H1 (cell line): ENCODE measurements at regions not wholly inside any gene's neighbourhood (a gene's known extent, or its start where the extent isn't known, plus 50 kb on each side); places are given as distances from the start of the nearest gene placed in this dataset.

Experiments used
- BACH1 ChIP-seq: IDR thresholded peaks from 2 replicates; pipeline ENCODE4 v1.6.1; 2012; ENCODE audit warnings: low read length, improper control_type of control experiment
- CREB1 ChIP-seq: IDR thresholded peaks from 2 replicates; pipeline ENCODE4 v1.6.1; 2012; ENCODE audit warnings: inconsistent platforms
- EZH2 ChIP-seq: fragments of 200-600 bp; sonication (generic); IDR thresholded peaks from 2 replicates; pipeline ENCODE4 v1.7.1; 2012; ENCODE audit warnings: low read depth, mild to moderate bottlenecking, moderate library complexity, low read length, inconsistent platforms; ENCODE audit not compliant: severe bottlenecking
- POLR2A ChIP-seq, 2 experiments: IDR thresholded peaks; 1 replicate in 1 of 2; 2 replicates in 1 of 2; pipeline ENCODE4 v1.6.1; 2011; ENCODE audit warnings: low read depth in 2 of 2, low read length in 2 of 2, mild to moderate bottlenecking in 2 of 2; ENCODE audit errors: control extremely low read depth in 1 of 2
- RAD21 ChIP-seq, 2 experiments: IDR thresholded peaks in 1 of 2; conservative IDR thresholded peaks in 1 of 2; 2 replicates each; pipeline ENCODE4 v1.6.1; 2011; ENCODE audit warnings: low read depth in 2 of 2, low read length in 2 of 2, improper control_type of control experiment in 1 of 2, inconsistent platforms in 1 of 2, mild to moderate bottlenecking in 1 of 2, moderate library complexity in 1 of 2
- RFX5 ChIP-seq: IDR thresholded peaks from 2 replicates; pipeline ENCODE4 v1.6.1; 2011; ENCODE audit warnings: low read depth, low read length, improper control_type of control experiment, borderline replicate concordance
- RXRA ChIP-seq: IDR thresholded peaks from 2 replicates; pipeline ENCODE4 v1.6.1; 2011; ENCODE audit warnings: low read depth, mild to moderate bottlenecking, low read length, moderate library complexity; ENCODE audit not compliant: insufficient read depth
- TAF1 ChIP-seq: IDR thresholded peaks from 2 replicates; pipeline ENCODE4 v1.6.1; 2011; ENCODE audit warnings: mild to moderate bottlenecking, low read depth, low read length
- TBP ChIP-seq: IDR thresholded peaks from 2 replicates; pipeline ENCODE4 v1.6.1; 2011; ENCODE audit warnings: low read depth, low read length, improper control_type of control experiment
- ZNF274 ChIP-seq: IDR thresholded peaks from 2 replicates; pipeline ENCODE4 v1.7.0; 2012; ENCODE audit warnings: low read length, borderline replicate concordance; ENCODE audit errors: extremely low read depth
- TF ChIP-seq, protein P1 (sequence below), 3 experiments: IDR thresholded peaks; 1 replicate in 2 of 3; 2 replicates in 1 of 3; pipeline versions ENCODE4 v1.5.1 to v1.6.1; 2011; ENCODE audit warnings: low read length in 3 of 3, mild to moderate bottlenecking in 3 of 3, inconsistent platforms in 2 of 3, low read depth in 1 of 3, moderate library complexity in 1 of 3; ENCODE audit not compliant: insufficient read depth in 1 of 3; ENCODE audit errors: control extremely low read depth in 1 of 3
- TF ChIP-seq, protein P2 (sequence below): IDR thresholded peaks from 2 replicates; pipeline ENCODE4 v1.6.1; 2012; ENCODE audit warnings: inconsistent platforms

DNA sequence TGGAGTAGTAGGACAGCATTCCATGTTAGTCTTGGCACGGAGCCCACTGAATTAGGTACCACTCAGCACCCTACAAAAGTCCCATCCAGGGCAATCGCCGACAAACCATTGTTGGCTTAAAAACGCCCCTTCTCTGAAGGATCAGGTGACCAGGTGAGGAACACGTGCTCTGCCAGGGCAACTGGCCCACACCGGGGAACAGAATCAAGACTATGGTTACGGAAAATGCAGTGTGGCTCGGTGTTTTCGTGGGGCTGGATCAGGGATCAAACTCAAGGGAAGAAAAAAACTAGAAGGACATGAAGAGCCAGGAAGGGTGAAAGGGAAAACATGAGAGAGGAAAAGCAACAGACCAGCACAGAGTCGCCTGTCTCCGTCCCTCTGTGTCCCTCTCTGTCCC, 177.8 kb upstream of the ARID1B start:
- TF ChIP-seq TAF1 (no peak), EZH2 (no peak), TBP (no peak), POLR2A (IDR thresholded peaks at IDR 0.05; ENCODE audit: control extremely low read depth in 1 of 2, low read depth in 2 of 2, low read length in 2 of 2) (no peak), CREB1 (no peak), ZNF274 (no peak), BACH1 (no peak), RXRA (no peak), RFX5 (no peak), RAD21 (IDR thresholded peaks at IDR 0.05 in 1 of 2, conservative IDR thresholded peaks at IDR 0.05 in 1 of 2; ENCODE audit: low read depth in 2 of 2, low read length in 2 of 2) (no peak)
- TF ChIP-seq, protein P1, sequence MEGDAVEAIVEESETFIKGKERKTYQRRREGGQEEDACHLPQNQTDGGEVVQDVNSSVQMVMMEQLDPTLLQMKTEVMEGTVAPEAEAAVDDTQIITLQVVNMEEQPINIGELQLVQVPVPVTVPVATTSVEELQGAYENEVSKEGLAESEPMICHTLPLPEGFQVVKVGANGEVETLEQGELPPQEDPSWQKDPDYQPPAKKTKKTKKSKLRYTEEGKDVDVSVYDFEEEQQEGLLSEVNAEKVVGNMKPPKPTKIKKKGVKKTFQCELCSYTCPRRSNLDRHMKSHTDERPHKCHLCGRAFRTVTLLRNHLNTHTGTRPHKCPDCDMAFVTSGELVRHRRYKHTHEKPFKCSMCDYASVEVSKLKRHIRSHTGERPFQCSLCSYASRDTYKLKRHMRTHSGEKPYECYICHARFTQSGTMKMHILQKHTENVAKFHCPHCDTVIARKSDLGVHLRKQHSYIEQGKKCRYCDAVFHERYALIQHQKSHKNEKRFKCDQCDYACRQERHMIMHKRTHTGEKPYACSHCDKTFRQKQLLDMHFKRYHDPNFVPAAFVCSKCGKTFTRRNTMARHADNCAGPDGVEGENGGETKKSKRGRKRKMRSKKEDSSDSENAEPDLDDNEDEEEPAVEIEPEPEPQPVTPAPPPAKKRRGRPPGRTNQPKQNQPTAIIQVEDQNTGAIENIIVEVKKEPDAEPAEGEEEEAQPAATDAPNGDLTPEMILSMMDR (IDR thresholded peaks at IDR 0.05; ENCODE audit: control extremely low read depth in 1 of 3, insufficient read depth in 1 of 3, low read depth in 1 of 3, low read length in 3 of 3): no peak
- TF ChIP-seq, protein P2, sequence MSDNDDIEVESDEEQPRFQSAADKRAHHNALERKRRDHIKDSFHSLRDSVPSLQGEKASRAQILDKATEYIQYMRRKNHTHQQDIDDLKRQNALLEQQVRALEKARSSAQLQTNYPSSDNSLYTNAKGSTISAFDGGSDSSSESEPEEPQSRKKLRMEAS: no peak
